ENCODE measurements at regions not wholly inside any gene's neighbourhood (a gene's known extent, or its start where the extent isn't known, plus 50 kb on each side); places are given as distances from the start of the nearest gene placed in this dataset.

- TF ChIP-seq POLR2A (IDR thresholded peaks at IDR 0.05; ENCODE audit: low read depth, low read length) (no peak), SPI1 (IDR thresholded peaks at IDR 0.05; ENCODE audit: low read depth, low read length) (no peak), POLR2AphosphoS5 (IDR thresholded peaks at IDR 0.05; ENCODE audit: low read depth, low read length) (no peak), TAF1 (IDR thresholded peaks at IDR 0.05; ENCODE audit: low read depth, low read length) (no peak)
These were observed 328.9 kb upstream of the CHAC2 start for GRCh38 chr2:53438692-53439091.

Data from GM12891 (cell line).